ENCODE measurements at regions not wholly inside any gene's neighbourhood (a gene's known extent, or its start where the extent isn't known, plus 50 kb on each side); places are given as distances from the start of the nearest gene placed in this dataset.

- H3K4me1 ChIP-seq (ENCODE audit: insufficient read depth, low read length, severe bottlenecking) = no peaks in the 10 kb centered on the region
- no peaks in the 10 kb centered on the region for H4K20me1 ChIP-seq (ENCODE audit: insufficient read depth, low read length)
- no peaks in the 10 kb centered on the region for H3K9me2 ChIP-seq (ENCODE audit: low read depth, low read length)
- H2AFZ ChIP-seq (ENCODE audit: low read length) = no peak overlapping the region
- no peaks in the 10 kb centered on the region for H3K79me2 ChIP-seq (ENCODE audit: insufficient read depth, low read length)
- H3K27ac ChIP-seq (ENCODE audit: low read depth, low read length, poor library complexity, severe bottlenecking) = no peak overlapping the region
- H3K9me3 ChIP-seq (ENCODE audit: low read length) = no peaks in the 10 kb centered on the region
- TF ChIP-seq CTCF (IDR thresholded peaks at IDR 0.05; ENCODE audit: low read length) = no peak
- TF ChIP-seq EZH2 (IDR thresholded peaks at IDR 0.05; ENCODE audit: borderline replicate concordance, low read length) = no peak
- H3K27me3 ChIP-seq (ENCODE audit: insufficient read depth, low read length) = no peaks in the 10 kb centered on the region
- no peak overlapping the region for H3K4me2 ChIP-seq (ENCODE audit: low read length)
- no peak overlapping the region for H3K9ac ChIP-seq (ENCODE audit: low read length)
- no peaks in the 10 kb centered on the region for H3K36me3 ChIP-seq (ENCODE audit: insufficient read depth, low read length)
- H3K4me3 ChIP-seq (ENCODE audit: low read depth, low read length, poor library complexity, severe bottlenecking) = no peak overlapping the region
- no peaks in the 10 kb centered on the region for H3F3A ChIP-seq (ENCODE audit: insufficient read depth, low read length)
Observed at GRCh38 chr2:235206399-235206798, 254.6 kb downstream of the SH3BP4 start.

GRCh38 chr2:235206980-235207579, 255.3 kb downstream of the SH3BP4 start:
- Histone ChIP-seq H3K4me2 (ENCODE audit: low read length) (no peak overlapping the region), H3K9me3 (ENCODE audit: low read length) (no peaks in the 10 kb centered on the region), H3K4me3 (ENCODE audit: low read depth, low read length, poor library complexity, severe bottlenecking) (no peak overlapping the region), H3K27me3 (ENCODE audit: insufficient read depth, low read length) (no peaks in the 10 kb centered on the region), H3F3A (ENCODE audit: insufficient read depth, low read length) (no peaks in the 10 kb centered on the region), H3K9me2 (ENCODE audit: low read depth, low read length) (no peaks in the 10 kb centered on the region), H3K4me1 (ENCODE audit: insufficient read depth, low read length, severe bottlenecking) (no peaks in the 10 kb centered on the region), H2AFZ (ENCODE audit: low read length) (no peak overlapping the region), H3K36me3 (ENCODE audit: insufficient read depth, low read length) (no peaks in the 10 kb centered on the region), H4K20me1 (ENCODE audit: insufficient read depth, low read length) (no peaks in the 10 kb centered on the region), H3K27ac (ENCODE audit: low read depth, low read length, poor library complexity, severe bottlenecking) (no peak overlapping the region), H3K79me2 (ENCODE audit: insufficient read depth, low read length) (no peaks in the 10 kb centered on the region), H3K9ac (ENCODE audit: low read length) (no peak overlapping the region)
- TF ChIP-seq EZH2 (IDR thresholded peaks at IDR 0.05; ENCODE audit: borderline replicate concordance, low read length) (no peak), CTCF (IDR thresholded peaks at IDR 0.05; ENCODE audit: low read length) (no peak)

- H3F3A ChIP-seq (ENCODE audit: insufficient read depth, low read length) = no peaks in the 10 kb centered on the region
- no peak overlapping the region for H3K4me2 ChIP-seq (ENCODE audit: low read length)
- no peak overlapping the region for H3K27ac ChIP-seq (ENCODE audit: low read depth, low read length, poor library complexity, severe bottlenecking)
- H4K20me1 ChIP-seq (ENCODE audit: insufficient read depth, low read length) = no peaks in the 10 kb centered on the region
- H3K9me2 ChIP-seq (ENCODE audit: low read depth, low read length) = no peaks in the 10 kb centered on the region
- no peaks in the 10 kb centered on the region for H3K36me3 ChIP-seq (ENCODE audit: insufficient read depth, low read length)
- H3K9me3 ChIP-seq (ENCODE audit: low read length) = no peaks in the 10 kb centered on the region
- H3K4me3 ChIP-seq (ENCODE audit: low read depth, low read length, poor library complexity, severe bottlenecking) = no peak overlapping the region
- TF ChIP-seq EZH2 (IDR thresholded peaks at IDR 0.05; ENCODE audit: borderline replicate concordance, low read length) (no peak), CTCF (IDR thresholded peaks at IDR 0.05; ENCODE audit: low read length) (no peak)
- no peaks in the 10 kb centered on the region; the same call in 1 of the 2 replicates for H3K27me3 ChIP-seq (ENCODE audit: insufficient read depth, low read length)
- H2AFZ ChIP-seq (ENCODE audit: low read length) = no peak overlapping the region
- H3K79me2 ChIP-seq (ENCODE audit: insufficient read depth, low read length) = no peaks in the 10 kb centered on the region
- no peaks in the 10 kb centered on the region for H3K4me1 ChIP-seq (ENCODE audit: insufficient read depth, low read length, severe bottlenecking)
- H3K9ac ChIP-seq (ENCODE audit: low read length) = no peak overlapping the region
Observed at GRCh38 chr2:235211056-235211455, 259.2 kb downstream of the SH3BP4 start.
